DMS79 (cell line): ENCODE measurements at regions not wholly inside any gene's neighbourhood (a gene's known extent, or its start where the extent isn't known, plus 50 kb on each side); places are given as distances from the start of the nearest gene placed in this dataset.
"Not testable (repeated sequence)": the region's sequence is repeated elsewhere in the genome, so short reads cannot be mapped to it uniquely, and the experiment has no call there.

Experiments
- DNase-seq: peaks from one replicate; lab custom pipeline; 2025; lab: John Stamatoyannopoulos, UW

DNA sequence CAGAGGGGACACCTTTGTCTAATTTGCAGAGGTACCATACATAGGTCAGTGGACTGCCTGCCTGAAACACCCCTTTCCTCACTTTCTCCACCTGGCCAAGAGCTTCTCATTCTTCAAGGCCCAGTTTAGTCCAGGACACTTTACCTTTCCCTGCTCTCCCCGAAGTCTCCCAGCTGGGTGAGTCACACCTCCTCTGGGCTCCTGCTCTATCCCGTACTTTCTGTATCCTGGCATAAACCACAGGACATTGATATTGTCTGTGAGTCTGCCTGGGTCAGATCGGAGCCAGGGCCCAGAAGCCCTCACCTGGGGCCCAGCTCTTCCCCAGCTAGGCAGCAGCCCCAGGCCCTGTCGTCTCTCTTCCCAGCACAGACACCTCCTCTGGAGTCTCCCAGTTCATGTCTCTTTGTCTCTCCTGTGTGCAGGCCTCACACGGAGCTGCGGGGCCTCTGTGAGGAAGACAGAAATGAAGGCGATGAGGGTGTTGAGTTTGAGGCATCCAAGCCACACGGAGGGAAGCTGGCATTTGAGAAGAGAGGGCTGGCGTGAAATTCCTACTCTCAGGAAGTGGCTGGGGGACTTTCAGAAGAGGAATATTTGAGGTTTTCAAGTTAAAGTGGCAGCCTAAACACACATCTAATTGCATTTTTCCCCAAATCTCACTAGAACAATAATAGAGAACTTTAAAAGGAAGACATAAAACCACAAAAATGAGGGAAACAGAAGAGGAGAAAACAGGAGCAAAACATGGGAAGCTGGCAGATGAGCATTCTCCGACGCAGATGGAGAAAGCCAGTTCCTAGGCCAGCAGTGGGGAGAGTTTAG lies 79.6 kb upstream of the LAPTM4A start:
- no peak for DNase-seq

- no peak for DNase-seq
Observed at GRCh38 chr2:20130160-20130560, 78.7 kb upstream of the LAPTM4A start.

DNA sequence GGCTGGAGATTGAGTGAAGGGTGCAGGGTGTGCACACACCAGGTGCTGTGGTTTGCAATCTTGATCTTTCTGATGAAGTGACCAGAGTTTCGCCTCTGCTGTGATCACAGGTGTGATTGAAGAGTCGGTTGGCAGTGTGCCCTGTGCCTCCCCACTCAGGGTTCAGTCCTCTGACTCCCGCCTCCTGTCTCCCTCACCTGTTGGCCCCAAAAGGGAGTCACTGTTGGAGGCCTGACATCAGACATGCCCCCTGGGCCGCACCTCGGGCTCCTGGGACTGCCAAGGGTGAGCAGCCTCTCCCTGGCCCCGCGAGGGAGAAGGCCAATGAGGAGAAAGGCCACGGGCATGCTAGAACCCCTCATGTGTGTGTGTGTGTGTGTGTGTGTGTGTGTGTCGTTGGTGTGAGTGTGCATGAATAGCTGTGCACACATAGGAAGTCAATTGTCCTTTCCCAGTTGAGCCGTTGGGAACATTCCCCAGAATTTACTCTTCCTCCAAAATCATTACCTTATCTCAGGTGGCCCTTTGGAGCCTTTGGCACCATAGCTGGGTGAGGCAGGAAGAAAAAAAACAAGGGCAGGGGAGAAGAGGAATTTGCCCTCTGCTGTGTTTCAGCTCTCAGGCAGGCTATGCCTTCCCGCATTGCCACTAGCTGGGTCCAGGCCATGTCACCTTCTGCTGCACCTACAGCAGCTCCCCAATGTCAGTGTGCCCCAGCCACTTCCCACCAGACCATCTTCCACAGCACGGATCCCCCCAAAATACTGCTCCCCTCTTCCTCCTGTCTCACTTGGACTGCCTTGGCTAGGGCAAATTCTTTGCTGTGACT lies 78.1 kb upstream of the LAPTM4A start:
- DNase-seq, result no peak

DNA sequence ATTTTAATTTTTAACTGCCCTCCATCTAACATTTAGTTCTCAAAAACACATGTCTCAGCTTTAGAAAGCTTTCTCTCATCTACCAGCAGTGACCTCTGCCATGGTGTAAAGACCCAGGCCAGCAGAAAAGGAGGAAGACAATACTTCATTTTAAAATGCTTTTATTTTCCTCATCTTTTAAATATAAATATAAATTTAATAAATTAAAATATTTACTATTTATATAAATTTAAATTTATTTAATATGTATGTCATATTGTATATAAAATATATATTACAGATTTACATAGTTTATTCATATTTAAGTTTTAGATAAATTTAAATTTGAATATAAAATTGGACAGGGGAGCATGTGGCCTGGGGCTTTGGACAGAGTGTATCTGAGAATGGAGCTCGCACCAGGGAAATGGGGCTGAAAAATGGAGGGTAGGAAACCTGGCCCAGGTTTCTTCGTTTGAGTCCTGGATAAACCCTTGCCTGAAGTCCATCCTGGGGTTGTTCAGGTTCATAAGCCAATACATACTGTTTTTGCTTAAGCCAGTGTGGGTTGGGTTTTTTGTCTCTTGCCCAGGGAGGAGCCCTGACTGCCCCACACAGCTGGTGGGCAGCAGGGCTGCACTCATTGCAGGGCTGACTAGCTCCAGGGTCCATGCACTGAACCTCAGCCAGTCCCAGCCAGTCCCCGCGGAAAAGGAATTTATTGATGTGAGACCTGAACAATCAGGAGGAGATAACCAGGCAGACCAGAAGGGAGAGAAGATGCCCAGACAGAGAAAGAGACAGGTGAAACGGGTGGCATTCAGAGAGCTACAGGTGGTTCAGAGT lies 77.3 kb upstream of the LAPTM4A start:
- DNase-seq, result no peak

DNA sequence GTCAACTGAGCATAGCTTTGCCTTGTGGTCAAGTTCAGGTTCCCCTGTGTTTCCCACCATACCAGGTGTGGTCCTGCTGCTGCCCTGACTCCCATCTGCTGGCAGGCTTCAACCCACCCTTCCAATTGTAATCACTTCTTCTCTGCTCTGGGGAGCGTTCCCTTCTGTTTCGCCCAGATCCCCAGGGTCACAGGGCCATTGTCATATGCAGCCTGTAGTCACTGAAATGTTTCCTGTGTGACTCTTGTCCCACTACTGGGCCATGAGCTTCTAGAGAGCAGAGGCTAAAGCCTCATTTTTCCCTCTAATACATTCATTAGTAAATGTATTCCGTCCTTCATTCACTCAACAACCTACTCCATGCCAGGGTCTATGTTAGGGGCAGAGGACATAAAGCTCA lies 75.0 kb upstream of the LAPTM4A start:
- DNase-seq, result no peak

- no peak for DNase-seq
Observed at GRCh38 chr2:20126040-20126439, 74.6 kb upstream of the LAPTM4A start.

DNA sequence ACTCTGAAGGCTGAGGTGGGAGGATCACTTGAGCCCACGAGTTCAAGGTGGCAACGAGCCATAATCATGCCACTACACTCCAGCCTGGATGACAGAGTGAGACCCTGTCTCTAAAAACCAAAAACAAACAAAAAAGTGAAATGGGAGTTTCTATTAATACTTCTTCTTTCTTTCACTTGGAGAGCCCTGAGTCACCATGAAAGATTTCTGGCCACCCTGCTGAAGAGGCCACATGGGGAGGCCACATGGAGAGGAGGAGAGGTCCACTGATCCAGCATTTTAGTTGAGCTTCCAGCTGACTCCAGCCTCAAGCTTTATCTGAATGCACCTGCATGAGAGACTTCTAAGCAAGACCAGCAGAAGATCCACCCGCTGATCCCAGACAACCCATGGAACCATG lies 74.2 kb upstream of the LAPTM4A start:
- no peak for DNase-seq

GRCh38 chr2:20125164-20125563 lies 73.7 kb upstream of the LAPTM4A start:
- no peak for DNase-seq

DNA sequence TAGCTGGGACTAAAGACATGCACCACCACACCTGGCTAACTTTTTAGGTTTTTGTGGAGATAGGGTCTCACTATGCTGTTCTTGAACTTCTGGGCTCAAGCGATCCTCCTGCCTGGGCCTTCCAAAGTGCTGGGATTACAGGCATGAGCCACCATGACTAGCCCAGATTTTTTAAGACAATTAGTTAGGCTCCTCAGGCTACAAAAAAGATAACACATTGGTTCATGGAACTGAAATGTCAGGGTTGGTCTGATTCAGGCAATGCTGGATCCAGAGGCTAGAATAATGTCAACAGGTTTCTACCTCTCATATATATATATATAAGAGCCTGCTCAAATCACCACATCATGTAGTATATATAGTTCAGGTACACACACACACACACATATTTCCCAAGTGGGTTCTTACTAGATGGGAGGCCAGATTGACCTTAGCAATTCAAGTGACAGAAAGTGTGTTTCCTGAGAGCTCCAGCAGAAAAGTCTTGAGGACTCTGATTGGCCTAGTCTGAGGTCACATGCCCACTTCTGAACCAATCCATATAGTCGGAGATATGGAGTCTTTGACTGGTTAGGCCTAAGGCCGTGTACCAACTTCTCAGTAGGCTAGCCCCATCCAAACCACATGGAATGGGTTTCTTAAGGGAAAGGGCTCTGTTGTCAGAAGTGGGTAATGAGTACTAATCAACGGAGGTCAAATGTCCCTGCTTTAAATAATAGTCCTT lies 72.6 kb upstream of the LAPTM4A start:
- no peak for DNase-seq

GRCh38 chr2:20122864-20123263 lies 71.4 kb upstream of the LAPTM4A start:
- no peak for DNase-seq

DNA sequence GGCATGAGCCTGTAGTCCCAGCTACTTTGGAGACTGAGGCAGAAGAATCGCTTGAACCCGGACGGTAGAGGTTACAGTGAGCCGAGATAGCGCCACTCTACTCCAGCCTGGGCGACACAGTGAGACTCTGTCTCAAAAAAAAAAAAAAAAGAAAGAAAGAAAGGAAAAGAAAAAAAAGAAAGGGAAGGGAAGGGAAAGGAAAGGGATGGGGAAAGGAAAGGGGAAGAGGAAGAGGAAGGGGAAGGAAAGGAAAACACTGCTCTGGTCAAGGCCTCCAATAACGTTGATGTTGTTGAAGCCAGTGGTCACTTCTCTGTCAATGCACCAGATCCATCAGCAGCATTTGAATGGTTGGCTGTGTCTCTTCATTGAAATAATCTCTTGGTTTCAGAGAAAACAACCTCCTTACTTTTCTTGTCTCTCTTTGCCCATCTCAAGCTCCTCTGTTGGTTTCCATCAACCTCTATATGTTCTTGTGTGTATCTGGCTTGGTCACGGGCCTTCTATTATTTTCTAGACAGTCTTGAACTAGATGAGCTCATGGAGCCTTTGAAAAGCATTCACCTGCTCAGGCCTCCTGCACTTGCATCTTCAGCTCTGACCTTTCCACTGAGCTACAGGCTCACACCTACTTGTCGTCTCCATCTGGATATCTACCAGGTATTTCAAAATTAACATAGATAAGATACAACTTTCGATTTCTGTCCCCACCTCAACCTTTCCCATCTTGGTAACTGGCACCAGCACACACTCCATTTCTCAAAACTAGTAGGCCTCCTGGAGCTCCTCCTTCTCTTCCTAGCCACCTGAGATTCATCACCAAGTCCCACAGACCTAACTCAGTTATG lies 69.4 kb upstream of the LAPTM4A start:
- DNase-seq, result no peak

DNA sequence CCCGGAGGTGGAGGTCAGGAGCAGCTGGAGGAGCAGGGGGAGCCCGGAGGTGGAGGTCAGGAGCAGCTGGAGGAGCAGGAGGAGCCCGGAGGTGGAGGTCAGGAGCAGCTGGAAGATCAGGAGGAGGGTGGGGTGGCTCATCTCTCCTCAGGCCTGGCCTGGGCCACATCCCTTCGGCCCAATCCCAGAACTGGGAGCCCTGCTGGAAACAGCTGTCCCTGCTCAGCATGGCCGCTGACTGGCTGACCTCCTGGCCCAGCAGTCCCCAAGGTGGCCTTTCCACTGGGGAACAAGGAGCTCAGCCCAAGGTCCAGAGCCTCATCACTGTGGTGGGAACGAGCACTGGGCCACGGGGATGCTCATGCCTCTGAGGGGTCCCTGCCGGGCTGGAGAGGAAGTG lies 66.6 kb upstream of the LAPTM4A start:
- no peak for DNase-seq

DNA sequence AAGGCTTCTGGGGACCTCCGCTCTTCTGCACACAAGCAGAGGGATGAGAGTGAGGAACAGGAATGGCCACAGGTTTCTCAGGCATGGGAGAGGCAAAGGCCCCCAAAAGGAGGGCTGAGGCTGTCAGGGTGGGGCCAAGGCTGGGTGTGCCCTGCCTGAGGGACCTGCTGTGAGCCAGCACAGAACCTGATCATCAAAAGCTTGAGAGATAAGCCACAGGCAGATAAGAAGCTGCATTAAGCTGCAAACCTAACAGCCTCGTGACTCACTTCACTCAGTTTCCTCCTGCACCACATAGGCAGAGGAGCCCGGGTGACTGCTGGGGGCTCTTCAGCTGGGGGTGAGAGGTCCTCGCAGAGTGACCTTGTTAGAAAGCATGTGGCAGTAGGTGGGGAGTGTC lies 64.5 kb upstream of the LAPTM4A start:
- no peak for DNase-seq

GRCh38 chr2:20115374-20115773 lies 63.9 kb upstream of the LAPTM4A start:
- DNase-seq, result no peak

GRCh38 chr2:20113986-20114938 lies 62.8 kb upstream of the LAPTM4A start:
- DNase-seq, result no peak

GRCh38 chr2:20113004-20113796 lies 61.8 kb upstream of the LAPTM4A start:
- no peak for DNase-seq

DNA sequence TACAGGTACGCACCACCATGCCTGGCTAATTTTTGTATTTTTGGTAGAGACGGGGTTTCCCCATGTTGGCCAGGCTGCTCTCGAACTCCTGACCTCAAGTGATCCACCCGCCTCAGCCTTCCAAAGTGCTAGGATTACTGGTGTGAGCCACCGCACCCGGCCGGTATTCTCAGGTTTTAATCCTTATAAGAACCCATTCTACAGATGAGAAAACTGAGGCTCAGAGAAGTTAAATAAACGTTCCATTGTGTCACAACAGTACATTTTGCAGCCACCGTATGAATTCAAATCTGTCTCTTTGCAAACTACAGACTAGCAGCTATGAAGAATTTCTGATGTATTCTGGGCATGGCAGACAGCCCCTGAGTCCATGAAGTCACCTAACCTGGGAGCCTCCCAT lies 60.9 kb upstream of the LAPTM4A start:
- not testable (repeated sequence) for DNase-seq

GRCh38 chr2:20111311-20112131 lies 60.1 kb upstream of the LAPTM4A start:
- no peak for DNase-seq
